ENCODE measurements at regions not wholly inside any gene's neighbourhood (a gene's known extent, or its start where the extent isn't known, plus 50 kb on each side); places are given as distances from the start of the nearest gene placed in this dataset.

DNA sequence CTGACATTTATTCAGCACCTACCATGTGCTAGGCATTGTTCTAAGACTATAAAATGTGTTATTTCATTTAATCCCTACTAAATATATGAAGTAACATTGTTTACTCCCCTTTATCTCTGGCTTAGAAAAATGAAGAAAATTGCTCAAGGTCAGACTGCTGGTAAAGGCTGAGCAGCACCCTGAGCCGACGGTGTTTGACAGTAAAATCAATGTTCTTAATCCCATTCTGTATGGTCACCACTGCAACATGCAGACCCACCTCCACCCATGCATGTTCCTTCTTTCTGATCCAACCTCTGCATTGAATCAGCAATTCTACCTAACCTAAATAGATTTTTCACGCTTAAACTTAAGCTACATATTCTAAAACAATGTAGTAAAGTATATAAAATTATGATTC is 216.5 kb downstream of the ZBBX start:
- CTCF ChIA-PET (ENCODE audit: low intra/inter-chr PET ratio, low total read pairs): no interaction called here
- Histone ChIP-seq H3K27ac (ENCODE audit: extremely low read length, insufficient read depth, low read length) (no peak overlapping the region), H3K36me3 (replicated peaks in 1 of 2; ENCODE audit: control insufficient read depth in 1 of 2, insufficient read depth in 2 of 2, low read length in 2 of 2) (no peaks in the 10 kb centered on the region), H4K20me1 (ENCODE audit: insufficient read depth, low read length) (no peaks in the 10 kb centered on the region), H3K4me1 (ENCODE audit: insufficient read depth, low read length) (no peaks in the 10 kb centered on the region), H2AFZ (ENCODE audit: low read length) (no peak overlapping the region), H3K79me2 (ENCODE audit: insufficient read depth, low read length) (no peaks in the 10 kb centered on the region), H3K9me3 (ENCODE audit: low read length) (no peaks in the 10 kb centered on the region), H3K9ac (ENCODE audit: insufficient read depth, low read depth, low read length) (no peak overlapping the region), H3K4me2 (ENCODE audit: low read depth, low read length) (no peak overlapping the region), H3K27me3 (ENCODE audit: control insufficient read depth in 1 of 2, insufficient read depth in 2 of 2, low read length in 2 of 2) (no peaks in the 10 kb centered on the region), H3K4me3 (replicated peaks in 1 of 3; ENCODE audit: insufficient read depth in 1 of 3, low read depth in 2 of 3, low read length in 3 of 3) (no peak overlapping the region)
- FAIRE-seq (no peak), ATAC-seq (no peak), DNase-seq (ENCODE audit: low spot score) (no peak)
- in situ Hi-C loops (cut with HindIII; ENCODE audit: extremely low pct_ligation_motif_present, low pct_unique_long_range_greater_than_20kb): no loop called here
- POLR2A ChIA-PET: no interaction called here
- WGBS (ENCODE audit: low lambda C conversion rate): 0% methylated on average over 3 of the region's 3 CpGs
- BruUV-seq (replicated peaks): no TSS peak
- intact Hi-C loops (cut with micrococcal nuclease; ENCODE audit: unreplicated experiment): no loop called here
- TF ChIP-seq AGO1 (IDR thresholded peaks at IDR 0.05; ENCODE audit: low read depth, low read length, poor library complexity, severe bottlenecking) (no peak), ZBTB46 (CRISPR knock-in tag; IDR thresholded peaks at IDR 0.05; ENCODE audit: borderline replicate concordance) (no peak), SKI (IDR thresholded peaks at IDR 0.05; ENCODE audit: partially characterized antibody) (no peak), GFI1 (CRISPR knock-in tag; IDR thresholded peaks at IDR 0.05; ENCODE audit: borderline replicate concordance) (no peak), ISL2 (CRISPR knock-in tag; IDR thresholded peaks at IDR 0.05) (no peak), PHF8 (CRISPR knock-in tag; IDR thresholded peaks at IDR 0.05) (no peak), NFKB2 (CRISPR knock-in tag; IDR thresholded peaks at IDR 0.05; ENCODE audit: borderline replicate concordance) (no peak), ELF1 (CRISPR knock-in tag; IDR thresholded peaks at IDR 0.05) (no peak), MEF2D (CRISPR knock-in tag; IDR thresholded peaks at IDR 0.05) (no peak)
- TF ChIP-seq, protein P1, sequence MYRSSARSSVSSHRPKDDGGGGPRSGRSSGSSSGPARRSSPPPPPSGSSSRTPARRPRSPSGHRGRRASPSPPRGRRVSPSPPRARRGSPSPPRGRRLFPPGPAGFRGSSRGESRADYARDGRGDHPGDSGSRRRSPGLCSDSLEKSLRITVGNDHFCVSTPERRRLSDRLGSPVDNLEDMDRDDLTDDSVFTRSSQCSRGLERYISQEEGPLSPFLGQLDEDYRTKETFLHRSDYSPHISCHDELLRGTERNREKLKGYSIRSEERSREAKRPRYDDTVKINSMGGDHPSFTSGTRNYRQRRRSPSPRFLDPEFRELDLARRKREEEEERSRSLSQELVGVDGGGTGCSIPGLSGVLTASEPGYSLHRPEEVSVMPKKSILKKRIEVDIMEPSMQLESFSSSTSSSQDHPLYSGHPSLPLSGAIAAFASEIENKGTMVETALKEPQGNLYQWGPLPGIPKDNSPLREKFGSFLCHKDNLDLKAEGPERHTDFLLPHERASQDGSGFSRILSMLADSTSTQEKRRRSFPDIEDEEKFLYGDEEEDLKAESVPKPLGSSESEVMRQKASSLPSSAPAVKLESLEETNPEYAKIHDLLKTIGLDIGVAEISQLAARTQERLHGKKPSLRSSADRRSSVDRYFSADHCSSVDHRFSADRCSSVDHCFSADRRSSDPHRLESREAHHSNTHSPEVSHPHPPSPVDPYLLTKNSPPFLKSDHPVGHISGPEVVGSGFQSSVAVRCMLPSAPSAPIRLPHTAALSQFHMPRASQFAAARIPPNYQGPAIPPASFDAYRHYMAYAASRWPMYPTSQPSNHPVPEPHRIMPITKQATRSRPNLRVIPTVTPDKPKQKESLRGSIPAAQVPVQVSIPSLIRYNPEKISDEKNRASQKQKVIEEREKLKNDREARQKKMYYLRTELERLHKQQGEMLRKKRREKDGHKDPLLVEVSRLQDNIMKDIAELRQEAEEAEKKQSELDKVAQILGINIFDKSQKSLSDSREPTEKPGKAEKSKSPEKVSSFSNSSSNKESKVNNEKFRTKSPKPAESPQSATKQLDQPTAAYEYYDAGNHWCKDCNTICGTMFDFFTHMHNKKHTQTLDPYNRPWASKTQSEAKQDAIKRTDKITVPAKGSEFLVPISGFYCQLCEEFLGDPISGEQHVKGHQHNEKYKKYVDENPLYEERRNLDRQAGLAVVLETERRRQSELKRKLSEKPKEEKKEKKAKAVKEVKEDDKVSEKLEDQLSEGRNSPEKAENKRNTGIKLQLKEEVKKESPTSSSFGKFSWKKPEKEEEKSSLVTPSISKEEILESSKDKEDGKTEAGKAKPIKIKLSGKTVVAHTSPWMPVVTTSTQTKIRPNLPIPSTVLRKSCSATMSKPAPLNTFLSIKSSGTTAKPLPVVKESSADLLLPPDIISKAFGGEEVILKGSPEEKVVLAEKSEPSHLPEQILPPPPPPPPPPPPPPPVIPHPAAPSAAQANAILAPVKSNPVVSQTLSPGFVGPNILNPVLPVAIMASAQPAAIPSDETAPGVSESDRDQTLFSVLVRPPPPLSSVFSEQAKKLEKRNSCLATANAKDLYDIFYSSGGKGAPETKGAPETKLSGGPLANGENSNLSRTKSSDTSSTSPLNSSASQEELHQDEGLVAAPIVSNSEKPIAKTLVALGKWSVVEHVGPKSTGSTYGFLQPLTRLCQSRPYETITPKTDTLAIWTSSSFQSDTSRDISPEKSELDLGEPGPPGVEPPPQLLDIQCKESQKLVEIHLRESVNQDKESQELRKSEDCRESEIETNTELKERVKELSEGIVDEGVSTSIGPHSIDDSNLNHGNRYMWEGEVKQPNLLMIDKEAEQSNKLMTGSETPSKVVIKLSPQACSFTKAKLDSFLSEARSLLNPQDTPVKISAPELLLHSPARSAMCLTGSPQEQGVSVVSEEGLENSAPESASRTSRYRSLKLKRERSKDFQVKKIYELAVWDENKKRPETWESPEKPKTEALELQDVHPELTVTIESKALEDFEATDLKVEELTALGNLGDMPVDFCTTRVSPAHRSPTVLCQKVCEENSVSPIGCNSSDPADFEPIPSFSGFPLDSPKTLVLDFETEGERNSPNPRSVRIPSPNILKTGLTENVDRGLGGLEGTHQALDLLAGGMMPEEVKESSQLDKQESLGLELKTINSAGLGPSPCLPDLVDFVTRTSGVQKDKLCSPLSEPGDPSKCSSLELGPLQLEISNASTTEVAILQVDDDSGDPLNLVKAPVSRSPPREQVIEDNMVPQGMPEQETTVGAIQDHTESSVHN (CRISPR knock-in tag; IDR thresholded peaks at IDR 0.05): no peak

Measured in HepG2 (cell line).